Liver (tissue), 3 donors: ENCODE measurements at regions not wholly inside any gene's neighbourhood (a gene's known extent, or its start where the extent isn't known, plus 50 kb on each side); places are given as distances from the start of the nearest gene placed in this dataset.

Experiments
- ATF3 ChIP-seq: IDR thresholded peaks from 2 replicates; pipeline ENCODE4 v1.6.1; 2016; ENCODE audit warnings: antibody characterized with exemption
- CTCF ChIP-seq: fragments of 150-350 bp; IDR thresholded peaks from 2 replicates; pipeline ENCODE4 v1.5.1; 2017; ENCODE audit warnings: improper control_type of control experiment, low read depth, low read length; ENCODE audit not compliant: missing input control
- MAX ChIP-seq: IDR thresholded peaks from 2 replicates; pipeline ENCODE4 v1.6.1; 2016; ENCODE audit warnings: antibody characterized with exemption
- RXRA ChIP-seq, 2 donors: IDR thresholded peaks; 2 replicates each; pipeline ENCODE4 v1.6.1; 2017 to 2018; ENCODE audit warnings: antibody characterized with exemption in 2 of 2, mild to moderate bottlenecking in 1 of 2
- SP1 ChIP-seq: IDR thresholded peaks from 2 replicates; pipeline ENCODE4 v1.6.1; 2018; ENCODE audit warnings: antibody characterized with exemption, mild to moderate bottlenecking
- TAF1 ChIP-seq: conservative IDR thresholded peaks from 2 replicates; pipeline ENCODE4 v1.6.1; 2016; ENCODE audit warnings: antibody characterized with exemption, mild to moderate bottlenecking
- YY1 ChIP-seq: IDR thresholded peaks from 2 replicates; pipeline ENCODE4 v1.6.1; 2016; ENCODE audit warnings: antibody characterized with exemption, mild to moderate bottlenecking
- TF ChIP-seq, protein P1 (sequence below): IDR thresholded peaks from 2 replicates; pipeline ENCODE4 v1.6.1; 2016; ENCODE audit warnings: antibody characterized with exemption, mild to moderate bottlenecking
- donor health status: healthy.
- donor health status: healthy.

- TF ChIP-seq CTCF (no peak), MAX (no peak), SP1 (no peak), TAF1 (no peak), RXRA (IDR thresholded peaks at IDR 0.05) (no peak), ATF3 (no peak), YY1 (no peak)
- TF ChIP-seq, protein P1, sequence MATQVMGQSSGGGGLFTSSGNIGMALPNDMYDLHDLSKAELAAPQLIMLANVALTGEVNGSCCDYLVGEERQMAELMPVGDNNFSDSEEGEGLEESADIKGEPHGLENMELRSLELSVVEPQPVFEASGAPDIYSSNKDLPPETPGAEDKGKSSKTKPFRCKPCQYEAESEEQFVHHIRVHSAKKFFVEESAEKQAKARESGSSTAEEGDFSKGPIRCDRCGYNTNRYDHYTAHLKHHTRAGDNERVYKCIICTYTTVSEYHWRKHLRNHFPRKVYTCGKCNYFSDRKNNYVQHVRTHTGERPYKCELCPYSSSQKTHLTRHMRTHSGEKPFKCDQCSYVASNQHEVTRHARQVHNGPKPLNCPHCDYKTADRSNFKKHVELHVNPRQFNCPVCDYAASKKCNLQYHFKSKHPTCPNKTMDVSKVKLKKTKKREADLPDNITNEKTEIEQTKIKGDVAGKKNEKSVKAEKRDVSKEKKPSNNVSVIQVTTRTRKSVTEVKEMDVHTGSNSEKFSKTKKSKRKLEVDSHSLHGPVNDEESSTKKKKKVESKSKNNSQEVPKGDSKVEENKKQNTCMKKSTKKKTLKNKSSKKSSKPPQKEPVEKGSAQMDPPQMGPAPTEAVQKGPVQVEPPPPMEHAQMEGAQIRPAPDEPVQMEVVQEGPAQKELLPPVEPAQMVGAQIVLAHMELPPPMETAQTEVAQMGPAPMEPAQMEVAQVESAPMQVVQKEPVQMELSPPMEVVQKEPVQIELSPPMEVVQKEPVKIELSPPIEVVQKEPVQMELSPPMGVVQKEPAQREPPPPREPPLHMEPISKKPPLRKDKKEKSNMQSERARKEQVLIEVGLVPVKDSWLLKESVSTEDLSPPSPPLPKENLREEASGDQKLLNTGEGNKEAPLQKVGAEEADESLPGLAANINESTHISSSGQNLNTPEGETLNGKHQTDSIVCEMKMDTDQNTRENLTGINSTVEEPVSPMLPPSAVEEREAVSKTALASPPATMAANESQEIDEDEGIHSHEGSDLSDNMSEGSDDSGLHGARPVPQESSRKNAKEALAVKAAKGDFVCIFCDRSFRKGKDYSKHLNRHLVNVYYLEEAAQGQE: no peak
These were observed 623.9 kb downstream of the CENPC start for GRCh38 chr4:66921433-66921832.
